Gastroesophageal sphincter (tissue), 3 donors: ENCODE measurements at regions not wholly inside any gene's neighbourhood (a gene's known extent, or its start where the extent isn't known, plus 50 kb on each side); places are given as distances from the start of the nearest gene placed in this dataset.

Experiments
- CTCF ChIP-seq, 4 experiments: fragments of 200-600 bp in 2 of 4; fragments of 450-650 bp in 2 of 4; sonication (generic) in 1 of 4; IDR thresholded peaks; one replicate each; pipeline ENCODE4 v1.5.1; 2017 to 2019; ENCODE audit warnings: antibody characterized with exemption in 4 of 4, mild to moderate bottlenecking in 2 of 4, moderate library complexity in 2 of 4
- POLR2A ChIP-seq, 2 donors: fragments of 450-650 bp; IDR thresholded peaks; one replicate each; pipeline ENCODE4 v1.6.1; 2017; ENCODE audit warnings: antibody characterized with exemption in 2 of 2, mild to moderate bottlenecking in 2 of 2, moderate library complexity in 1 of 2
- POLR2AphosphoS5 ChIP-seq: sonication (generic); formaldehyde crosslinking; IDR thresholded peaks from one replicate; pipeline ENCODE4 v1.6.1; 2017; ENCODE audit warnings: antibody characterized with exemption

GRCh38 chr2:189382668-189383067, 58.6 kb upstream of the WDR75 start:
- TF ChIP-seq CTCF (IDR thresholded peaks at IDR 0.05) (no peak), POLR2AphosphoS5 (no peak), POLR2A (IDR thresholded peaks at IDR 0.05) (no peak)
